ENCODE measurements at regions not wholly inside any gene's neighbourhood (a gene's known extent, or its start where the extent isn't known, plus 50 kb on each side); places are given as distances from the start of the nearest gene placed in this dataset.

DNA sequence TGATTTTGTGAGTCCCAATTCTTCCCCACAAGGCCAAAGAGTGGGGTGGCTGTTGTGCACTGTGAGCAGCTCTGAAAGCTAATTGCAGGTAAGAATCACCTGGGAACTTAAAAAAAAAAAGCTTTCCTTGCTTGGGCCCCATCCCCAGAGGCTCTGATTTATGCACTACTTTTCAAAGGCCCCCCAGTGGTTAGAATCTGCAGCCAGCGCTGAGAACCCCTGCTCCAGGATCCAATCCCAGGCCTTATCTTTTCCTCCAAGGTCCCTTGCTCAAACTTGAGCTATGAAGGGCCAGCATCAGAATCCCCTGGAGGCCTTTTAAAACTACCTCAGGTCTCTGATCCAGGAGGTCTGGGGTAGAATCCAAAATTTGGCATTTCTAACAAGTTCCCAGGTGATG is 156.8 kb downstream of the UXS1 start:
- TF ChIP-seq POLR2AphosphoS5 (IDR thresholded peaks at IDR 0.05) (no peak), EP300 (IDR thresholded peaks at IDR 0.05) (no peak), POLR2A (IDR thresholded peaks at IDR 0.05) (no peak)
- TF ChIP-seq, protein P1, sequence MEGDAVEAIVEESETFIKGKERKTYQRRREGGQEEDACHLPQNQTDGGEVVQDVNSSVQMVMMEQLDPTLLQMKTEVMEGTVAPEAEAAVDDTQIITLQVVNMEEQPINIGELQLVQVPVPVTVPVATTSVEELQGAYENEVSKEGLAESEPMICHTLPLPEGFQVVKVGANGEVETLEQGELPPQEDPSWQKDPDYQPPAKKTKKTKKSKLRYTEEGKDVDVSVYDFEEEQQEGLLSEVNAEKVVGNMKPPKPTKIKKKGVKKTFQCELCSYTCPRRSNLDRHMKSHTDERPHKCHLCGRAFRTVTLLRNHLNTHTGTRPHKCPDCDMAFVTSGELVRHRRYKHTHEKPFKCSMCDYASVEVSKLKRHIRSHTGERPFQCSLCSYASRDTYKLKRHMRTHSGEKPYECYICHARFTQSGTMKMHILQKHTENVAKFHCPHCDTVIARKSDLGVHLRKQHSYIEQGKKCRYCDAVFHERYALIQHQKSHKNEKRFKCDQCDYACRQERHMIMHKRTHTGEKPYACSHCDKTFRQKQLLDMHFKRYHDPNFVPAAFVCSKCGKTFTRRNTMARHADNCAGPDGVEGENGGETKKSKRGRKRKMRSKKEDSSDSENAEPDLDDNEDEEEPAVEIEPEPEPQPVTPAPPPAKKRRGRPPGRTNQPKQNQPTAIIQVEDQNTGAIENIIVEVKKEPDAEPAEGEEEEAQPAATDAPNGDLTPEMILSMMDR (IDR thresholded peaks at IDR 0.05): no peak
